Pancreas (tissue), 10 donors: ENCODE measurements at regions not wholly inside any gene's neighbourhood (a gene's known extent, or its start where the extent isn't known, plus 50 kb on each side); places are given as distances from the start of the nearest gene placed in this dataset.

ENCODE experiments used
- ATAC-seq, 4 donors: fragments of 200-7000 bp; cut with Tn5 transposase; one replicate each; pipeline versions ENCODE4 v1.8.0 to v1.9.1; 2020; ENCODE audit warnings: mild to moderate bottlenecking in 4 of 4, moderate library complexity in 4 of 4
- DNase-seq, 6 donors: peaks; one replicate each; pipeline ENCODE4 v3.0.0-alpha.2; 2020
- FAIRE-seq: peaks from 2 replicates; lab custom pipeline; 2012; peaks lifted over from hg19 to GRCh38; lab: Jason Lieb, UNC
- H3K27ac ChIP-seq, 4 donors: fragments of 200-600 bp; sonication (generic); 1 replicate in 3 of 4; 2 replicates in 1 of 4; pipeline versions ENCODE4 v1.5.0 to v1.8.0; 2020
- H3K27me3 ChIP-seq, 4 donors: fragments of 200-600 bp; one replicate each; pipeline ENCODE4 v1.8.0; 2021
- H3K36me3 ChIP-seq, 3 donors: fragments of 200-600 bp; sonication (generic) in 1 of 3; one replicate each; pipeline versions ENCODE4 v1.5.0 to v1.8.0; 2020 to 2021
- H3K4me1 ChIP-seq, 3 donors: fragments of 200-600 bp; one replicate each; pipeline ENCODE4 v1.8.0; 2021
- H3K4me3 ChIP-seq, 4 donors: fragments of 200-600 bp; sonication (generic) in 2 of 4; one replicate each; pipeline versions ENCODE4 v1.5.0 to v1.8.0; 2020 to 2021
- H3K9me3 ChIP-seq, 4 donors: fragments of 200-600 bp; one replicate each; pipeline ENCODE4 v1.8.0; 2021
- WGBS, 2 donors: extraction: QIAGEN DNeasy Blood & Tissue Kit; methylation state at CpG; one replicate each; pipeline ENCODE4 v1.1.7; 2013; 5-methylcytosine and 5-hydroxymethylcytosine counted together
- intact Hi-C, 3 donors: fragments of 100-400 bp; cut with DNase I; formaldehyde crosslinking; loops; one replicate each; pipeline versions ENCODE4 v1.11.1 to v1.14.2; 2022
- TF ChIP-seq, protein P1 (sequence below), 4 donors: fragments of 200-600 bp; sonication (generic) in 3 of 4; IDR thresholded peaks; one replicate each; pipeline versions ENCODE4 v1.5.0 to v1.8.0; 2021; ENCODE audit warnings: antibody characterized with exemption in 4 of 4
- donor health status: healthy with polysubstance abuse.
- donor health status: DM: no; HTN: no; CAD: no; lungs with moderate emphysema.
- donor health status: DM: no; HTN: no; CAD: no.
- donor health status: control.
- donor health status: control.
- donor health status: Bipolar disorder and iron deficiency.
- donor health status: DM: yes; HTN: yes; CAD: no.
- donor health status: DM: no; HTN: no; CAD: no.
- donor health status: DM: no; HTN: no; CAD: no.
- donor health status: DM: yes; HTN: yes; CAD: no.

DNA sequence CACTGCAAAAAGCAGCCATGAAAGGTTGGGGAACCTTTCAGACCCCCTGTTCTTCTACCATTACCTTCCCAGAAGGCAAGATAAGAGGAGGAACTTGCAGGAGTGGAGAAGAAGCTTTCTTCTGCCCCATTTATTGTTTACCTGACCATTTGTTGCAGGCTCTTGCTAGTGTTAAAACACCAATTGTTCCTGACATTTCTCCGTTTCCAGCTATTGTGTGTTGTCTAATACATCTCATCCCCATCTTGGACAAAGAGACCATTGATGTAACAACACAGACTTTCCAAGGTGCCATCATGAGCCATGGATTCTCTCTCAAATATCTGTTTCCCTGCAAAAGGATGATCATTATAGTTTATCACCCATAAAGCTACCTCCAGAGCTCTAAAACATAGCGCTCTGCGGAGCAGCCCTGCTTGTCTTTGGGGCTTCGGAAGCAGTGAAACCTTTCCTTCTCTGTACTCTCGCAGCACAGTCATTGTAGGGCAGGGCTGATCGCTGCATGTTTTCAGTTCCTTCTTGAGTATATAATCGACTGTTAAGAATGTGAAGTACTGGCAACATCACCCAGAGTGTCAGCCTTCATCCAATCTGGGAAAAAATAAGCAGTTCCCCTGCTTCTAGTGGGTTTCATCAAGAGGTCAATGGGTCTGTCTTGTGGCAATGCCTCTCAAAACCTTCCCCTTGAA lies 680.0 kb downstream of the SEMA5A start:
- no peak overlapping the region for H3K4me3 ChIP-seq
- DNase-seq, result no peak

DNA sequence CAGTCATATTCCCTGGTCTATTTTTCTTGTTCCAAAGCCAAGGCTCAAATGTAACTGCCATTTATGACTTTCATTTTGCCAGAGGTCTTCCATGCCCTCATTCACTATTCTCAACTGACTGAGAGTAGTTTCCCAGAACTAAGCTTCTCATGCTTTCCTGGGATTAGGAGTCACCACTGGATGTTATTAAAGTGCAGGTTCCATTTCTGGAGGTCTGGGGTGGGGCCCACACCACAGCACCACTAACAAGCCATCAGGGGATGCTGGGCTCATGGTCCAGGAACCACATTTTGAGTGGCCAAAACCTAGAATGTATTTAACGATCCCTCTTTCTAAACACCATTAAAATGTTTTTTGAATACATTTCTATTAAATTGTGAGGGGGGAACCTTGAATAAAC lies 677.6 kb downstream of the SEMA5A start:
- no peaks in the 10 kb centered on the region for H3K27me3 ChIP-seq
- H3K4me3 ChIP-seq, result no peak overlapping the region
- 61 to 81% methylated on average over 1 of the region's 1 CpG for WGBS, 2 donors
- FAIRE-seq, result no peak
- no peak overlapping the region for H3K27ac ChIP-seq
- H3K36me3 ChIP-seq, result no peaks in the 10 kb centered on the region
- H3K4me1 ChIP-seq, result no peaks in the 10 kb centered on the region
- intact Hi-C loops, result no loop called here
- TF ChIP-seq, protein P1, sequence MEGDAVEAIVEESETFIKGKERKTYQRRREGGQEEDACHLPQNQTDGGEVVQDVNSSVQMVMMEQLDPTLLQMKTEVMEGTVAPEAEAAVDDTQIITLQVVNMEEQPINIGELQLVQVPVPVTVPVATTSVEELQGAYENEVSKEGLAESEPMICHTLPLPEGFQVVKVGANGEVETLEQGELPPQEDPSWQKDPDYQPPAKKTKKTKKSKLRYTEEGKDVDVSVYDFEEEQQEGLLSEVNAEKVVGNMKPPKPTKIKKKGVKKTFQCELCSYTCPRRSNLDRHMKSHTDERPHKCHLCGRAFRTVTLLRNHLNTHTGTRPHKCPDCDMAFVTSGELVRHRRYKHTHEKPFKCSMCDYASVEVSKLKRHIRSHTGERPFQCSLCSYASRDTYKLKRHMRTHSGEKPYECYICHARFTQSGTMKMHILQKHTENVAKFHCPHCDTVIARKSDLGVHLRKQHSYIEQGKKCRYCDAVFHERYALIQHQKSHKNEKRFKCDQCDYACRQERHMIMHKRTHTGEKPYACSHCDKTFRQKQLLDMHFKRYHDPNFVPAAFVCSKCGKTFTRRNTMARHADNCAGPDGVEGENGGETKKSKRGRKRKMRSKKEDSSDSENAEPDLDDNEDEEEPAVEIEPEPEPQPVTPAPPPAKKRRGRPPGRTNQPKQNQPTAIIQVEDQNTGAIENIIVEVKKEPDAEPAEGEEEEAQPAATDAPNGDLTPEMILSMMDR (IDR thresholded peaks at IDR 0.05), result no peak
- DNase-seq, result no peak
- ATAC-seq, result no peak
- no peaks in the 10 kb centered on the region for H3K9me3 ChIP-seq

More for the DNA sequence above, 680.0 kb downstream of the SEMA5A start:
- TF ChIP-seq, protein P1 (IDR thresholded peaks at IDR 0.05), result no peak
- Histone ChIP-seq H3K4me1 (no peaks in the 10 kb centered on the region), H3K27ac (no peak overlapping the region), H3K9me3 (no peaks in the 10 kb centered on the region), H3K27me3 (no peaks in the 10 kb centered on the region), H3K36me3 (no peaks in the 10 kb centered on the region)
- FAIRE-seq, result no peak
- intact Hi-C loops, result no loop called here
- no peak for ATAC-seq
- WGBS, 2 donors, result 63 to 81% methylated on average over 7 of the region's 7 CpGs

DNA sequence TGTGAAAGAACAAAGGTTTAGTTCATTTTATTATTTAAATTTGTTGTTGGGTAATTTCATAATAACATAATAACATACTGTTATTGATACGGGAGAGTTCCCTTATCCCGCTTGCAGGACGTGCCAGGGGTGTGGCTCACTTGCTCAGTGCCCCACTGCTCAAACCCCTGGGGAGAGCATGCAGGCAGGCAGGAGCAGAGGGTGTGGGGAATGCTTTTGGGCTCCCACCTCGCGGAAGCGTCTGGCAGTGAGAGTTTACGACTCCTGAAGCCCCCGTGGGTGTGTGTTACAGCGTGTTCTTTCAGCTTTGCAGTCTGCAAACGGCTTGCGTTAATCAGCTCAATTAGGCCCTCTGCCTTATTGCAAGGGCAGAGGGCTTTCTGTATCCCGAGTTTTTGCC lies 675.9 kb downstream of the SEMA5A start:
- Histone ChIP-seq H3K27me3 (no peaks in the 10 kb centered on the region), H3K4me1 (no peaks in the 10 kb centered on the region), H3K9me3 (no peaks in the 10 kb centered on the region), H3K36me3 (no peaks in the 10 kb centered on the region), H3K27ac (no peak overlapping the region), H3K4me3 (no peak overlapping the region)
- TF ChIP-seq, protein P1 (IDR thresholded peaks at IDR 0.05), result no peak
- ATAC-seq (no peak), FAIRE-seq (no peak), DNase-seq (no peak)
- intact Hi-C loops, result no loop called here
- WGBS, 2 donors, result 47% methylated on average over 12 of the region's 12 CpGs

DNA sequence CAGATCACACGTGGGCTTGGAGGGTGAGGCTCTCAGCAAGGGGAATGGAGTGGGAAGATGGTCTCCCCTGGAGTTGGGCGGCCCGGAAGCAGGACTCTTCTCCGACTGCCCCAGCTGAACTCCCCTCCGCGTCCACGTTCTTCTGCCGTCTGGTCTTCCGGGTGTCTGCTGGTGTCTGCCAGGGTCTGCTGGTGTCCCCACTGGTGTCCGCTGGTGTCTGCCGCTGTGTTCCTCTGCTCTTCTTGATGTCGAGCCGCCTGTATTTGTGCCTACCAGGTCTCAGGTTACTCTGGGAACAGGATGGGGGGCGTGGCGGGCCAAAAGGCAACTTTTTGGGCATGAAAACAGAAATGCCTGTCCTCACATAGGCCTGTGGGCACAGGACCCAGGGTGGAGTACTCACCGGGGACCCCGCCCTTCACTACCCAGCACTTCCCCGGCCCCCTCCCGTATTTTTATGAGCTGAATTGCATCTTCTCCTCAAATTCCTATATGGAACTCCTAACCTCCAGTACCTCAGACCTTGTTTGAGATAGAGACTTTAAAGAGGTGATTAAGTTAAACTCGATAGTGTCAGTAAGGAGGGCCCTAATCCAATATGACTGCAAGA lies 675.4 kb downstream of the SEMA5A start:
- TF ChIP-seq, protein P1 (IDR thresholded peaks at IDR 0.05), result no peak
- Histone ChIP-seq H3K36me3 (no peaks in the 10 kb centered on the region), H3K4me3 (no peak overlapping the region), H3K9me3 (no peaks in the 10 kb centered on the region), H3K27me3 (no peaks in the 10 kb centered on the region), H3K27ac (no peak overlapping the region), H3K4me1 (no peaks in the 10 kb centered on the region)
- ATAC-seq, result no peak
- intact Hi-C loops, result no loop called here
- WGBS, 2 donors, result 58 to 62% methylated on average over 20 of the region's 20 CpGs
- DNase-seq, result peak in 2 of 6 donors; percentile 36 to 37
- FAIRE-seq, result no peak

DNA sequence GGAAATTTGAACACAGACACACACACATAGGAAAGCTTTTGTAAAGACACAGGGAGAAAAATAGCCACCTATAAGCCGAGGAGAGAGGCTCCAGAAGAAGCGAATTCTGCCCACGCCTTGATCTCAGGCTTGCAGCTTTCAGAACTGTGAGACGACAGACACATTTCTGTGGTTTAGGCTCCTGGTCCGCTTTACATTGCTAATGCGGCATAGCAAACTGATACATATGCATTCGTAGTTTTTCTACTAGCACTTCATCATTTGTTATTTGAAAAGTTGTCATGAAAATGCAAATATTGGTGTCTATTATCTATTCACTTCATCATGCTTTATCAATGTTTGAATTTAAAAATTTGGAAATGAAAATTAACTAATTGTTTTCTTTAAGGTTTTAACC lies 674.9 kb downstream of the SEMA5A start:
- DNase-seq (no peak), FAIRE-seq (no peak), ATAC-seq (no peak)
- 49 to 52% methylated on average over 7 of the region's 7 CpGs for WGBS, 2 donors
- no peaks in the 10 kb centered on the region for H3K4me1 ChIP-seq
- H3K27me3 ChIP-seq, result no peaks in the 10 kb centered on the region
- TF ChIP-seq, protein P1 (IDR thresholded peaks at IDR 0.05), result no peak
- H3K36me3 ChIP-seq, result no peaks in the 10 kb centered on the region
- no peak overlapping the region for H3K4me3 ChIP-seq
- intact Hi-C loops, result no loop called here
- no peaks in the 10 kb centered on the region for H3K9me3 ChIP-seq
- no peak overlapping the region for H3K27ac ChIP-seq
